ENCODE measurements at regions not wholly inside any gene's neighbourhood (a gene's known extent, or its start where the extent isn't known, plus 50 kb on each side); places are given as distances from the start of the nearest gene placed in this dataset.

DNA sequence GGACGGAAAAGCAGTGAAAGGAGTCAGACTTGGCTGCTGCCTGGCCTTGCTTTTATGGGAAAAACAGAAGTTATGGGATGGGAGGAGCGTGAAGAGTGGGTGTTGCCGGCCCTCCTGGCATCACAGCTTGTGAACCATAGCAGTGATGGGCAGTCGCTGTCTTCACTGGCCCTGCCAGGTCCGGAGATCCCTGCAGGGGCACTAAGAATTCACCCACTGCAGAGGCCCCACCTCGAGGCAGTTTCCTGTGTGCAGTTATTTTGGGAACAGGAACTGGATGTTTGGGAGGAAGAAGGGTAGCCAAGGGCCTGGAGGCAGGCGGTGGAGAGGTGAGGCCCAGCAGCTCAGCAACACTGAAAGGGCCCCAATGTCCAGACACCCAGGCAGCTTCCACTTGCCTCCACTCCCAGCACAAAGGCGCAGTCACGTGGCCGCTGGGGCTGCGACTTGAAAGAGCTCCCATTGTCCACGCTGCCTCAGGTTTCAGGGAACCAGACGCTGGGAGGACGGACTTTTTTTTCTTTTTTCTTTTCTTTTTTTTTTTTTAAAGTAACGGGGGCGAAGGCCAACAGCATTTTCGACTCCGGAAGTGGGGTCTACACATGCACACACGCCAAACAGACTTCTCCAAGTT, 255.6 kb downstream of the ZNF621 start:
- Histone ChIP-seq H3K4me1 (ENCODE audit: control insufficient read depth, extremely low read depth, insufficient read depth, low read length) (peaks cover 11% of the 10 kb centered on the region), H3K79me2 (ENCODE audit: control insufficient read depth, insufficient read depth, low read length) (no peaks in the 10 kb centered on the region), H3K36me3 (ENCODE audit: control insufficient read depth in 2 of 2, extremely low read depth in 1 of 2, insufficient read depth in 2 of 2, low read length in 2 of 2) (no peaks in the 10 kb centered on the region), H3K4me3 (ENCODE audit: control insufficient read depth in 2 of 3, extremely low read depth in 1 of 3, insufficient read depth in 2 of 3, low read depth in 1 of 3, low read length in 3 of 3) (no peak overlapping the region), H3K4me2 (ENCODE audit: control insufficient read depth, extremely low read depth, insufficient read depth, low read depth, low read length) (peak overlapping the region; percentile 67), H3K27ac (ENCODE audit: control insufficient read depth, insufficient read depth, low read length) (peak overlapping the region; percentile 4), H3K9me1 (ENCODE audit: control insufficient read depth, extremely low read depth, insufficient read depth, low read length) (no peaks in the 10 kb centered on the region), H4K20me1 (ENCODE audit: control insufficient read depth, extremely low read depth, insufficient read depth, low read length) (no peaks in the 10 kb centered on the region), H3K27me3 (ENCODE audit: control insufficient read depth, extremely low read depth, insufficient read depth, low read length) (peaks cover 2% of the 10 kb centered on the region), H3K9me3 (ENCODE audit: control insufficient read depth, low read depth, low read length) (no peaks in the 10 kb centered on the region), H2AFZ (ENCODE audit: control insufficient read depth, low read length) (peak overlapping the region; percentile 65), H3K9ac (ENCODE audit: control insufficient read depth, extremely low read depth, insufficient read depth, low read length) (no peak overlapping the region)
- dilution Hi-C loops (cut with MboI; ENCODE audit: extremely low pct_ligation_motif_present, low sequenced_read_pairs): no loop called here
- TF ChIP-seq, protein P1, sequence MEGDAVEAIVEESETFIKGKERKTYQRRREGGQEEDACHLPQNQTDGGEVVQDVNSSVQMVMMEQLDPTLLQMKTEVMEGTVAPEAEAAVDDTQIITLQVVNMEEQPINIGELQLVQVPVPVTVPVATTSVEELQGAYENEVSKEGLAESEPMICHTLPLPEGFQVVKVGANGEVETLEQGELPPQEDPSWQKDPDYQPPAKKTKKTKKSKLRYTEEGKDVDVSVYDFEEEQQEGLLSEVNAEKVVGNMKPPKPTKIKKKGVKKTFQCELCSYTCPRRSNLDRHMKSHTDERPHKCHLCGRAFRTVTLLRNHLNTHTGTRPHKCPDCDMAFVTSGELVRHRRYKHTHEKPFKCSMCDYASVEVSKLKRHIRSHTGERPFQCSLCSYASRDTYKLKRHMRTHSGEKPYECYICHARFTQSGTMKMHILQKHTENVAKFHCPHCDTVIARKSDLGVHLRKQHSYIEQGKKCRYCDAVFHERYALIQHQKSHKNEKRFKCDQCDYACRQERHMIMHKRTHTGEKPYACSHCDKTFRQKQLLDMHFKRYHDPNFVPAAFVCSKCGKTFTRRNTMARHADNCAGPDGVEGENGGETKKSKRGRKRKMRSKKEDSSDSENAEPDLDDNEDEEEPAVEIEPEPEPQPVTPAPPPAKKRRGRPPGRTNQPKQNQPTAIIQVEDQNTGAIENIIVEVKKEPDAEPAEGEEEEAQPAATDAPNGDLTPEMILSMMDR (optimal IDR thresholded peaks at IDR 0.05 in 1 of 3, IDR thresholded peaks at IDR 0.05 in 1 of 3, conservative IDR thresholded peaks at IDR 0.05 in 1 of 3; ENCODE audit: extremely low read depth in 1 of 3, insufficient read depth in 2 of 3, low read length in 3 of 3): no peak
- no peak for TF ChIP-seq EZH2 (IDR thresholded peaks at IDR 0.05; ENCODE audit: low read length)
- FAIRE-seq (no peak), DNase-seq (ENCODE audit: low read depth, low spot score) (no peak)

DNA sequence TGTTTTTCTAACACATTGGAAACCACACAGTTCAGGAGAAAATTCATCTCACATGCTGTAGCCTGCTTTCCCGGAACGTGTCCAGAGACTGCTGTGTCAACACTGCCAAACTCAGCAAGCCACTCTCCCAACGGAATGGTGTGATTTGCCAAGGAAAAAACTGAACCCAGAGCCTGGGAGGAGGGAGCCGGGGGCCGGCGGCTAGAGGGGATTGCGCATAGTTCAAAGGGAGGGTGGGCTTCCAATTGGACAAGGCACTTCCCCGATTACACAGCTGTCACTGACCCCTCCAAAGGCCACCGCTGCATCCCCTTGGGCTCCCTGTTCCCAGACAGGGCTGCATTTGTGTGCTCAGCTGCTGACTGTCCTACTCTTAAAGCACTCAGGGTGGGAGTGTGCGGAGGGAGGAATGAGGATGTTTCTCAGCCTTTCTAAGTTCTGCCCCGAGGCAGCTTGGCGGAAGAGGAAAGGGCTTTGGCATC, 256.2 kb downstream of the ZNF621 start:
- no peaks in the 10 kb centered on the region for H3K79me2 ChIP-seq (ENCODE audit: control insufficient read depth, insufficient read depth, low read length)
- H3K9me1 ChIP-seq (ENCODE audit: control insufficient read depth, extremely low read depth, insufficient read depth, low read length): no peaks in the 10 kb centered on the region
- peak overlapping the region in 2 of 3 experiments; percentile 18 to 24 for H3K4me3 ChIP-seq (ENCODE audit: control insufficient read depth in 2 of 3, extremely low read depth in 1 of 3, insufficient read depth in 2 of 3, low read depth in 1 of 3, low read length in 3 of 3)
- FAIRE-seq: peak; percentile 23
- H3K9ac ChIP-seq (ENCODE audit: control insufficient read depth, extremely low read depth, insufficient read depth, low read length): no peak overlapping the region
- H3K27ac ChIP-seq (ENCODE audit: control insufficient read depth, insufficient read depth, low read length): peak overlapping the region; percentile 4
- H3K4me1 ChIP-seq (ENCODE audit: control insufficient read depth, extremely low read depth, insufficient read depth, low read length): peaks cover 11% of the 10 kb centered on the region
- DNase-seq (ENCODE audit: low read depth, low spot score): no peak
- peak overlapping the region; percentile 65 for H2AFZ ChIP-seq (ENCODE audit: control insufficient read depth, low read length)
- peak overlapping the region; percentile 67 for H3K4me2 ChIP-seq (ENCODE audit: control insufficient read depth, extremely low read depth, insufficient read depth, low read depth, low read length)
- no peaks in the 10 kb centered on the region for H4K20me1 ChIP-seq (ENCODE audit: control insufficient read depth, extremely low read depth, insufficient read depth, low read length)
- no peaks in the 10 kb centered on the region for H3K36me3 ChIP-seq (ENCODE audit: control insufficient read depth in 2 of 2, extremely low read depth in 1 of 2, insufficient read depth in 2 of 2, low read length in 2 of 2)
- no peak for TF ChIP-seq EZH2 (IDR thresholded peaks at IDR 0.05; ENCODE audit: low read length)
- TF ChIP-seq, protein P1 (optimal IDR thresholded peaks at IDR 0.05 in 1 of 3, IDR thresholded peaks at IDR 0.05 in 1 of 3, conservative IDR thresholded peaks at IDR 0.05 in 1 of 3; ENCODE audit: extremely low read depth in 1 of 3, insufficient read depth in 2 of 3, low read length in 3 of 3): no peak
- H3K27me3 ChIP-seq (ENCODE audit: control insufficient read depth, extremely low read depth, insufficient read depth, low read length): peaks cover 2% of the 10 kb centered on the region
- H3K9me3 ChIP-seq (ENCODE audit: control insufficient read depth, low read depth, low read length): no peaks in the 10 kb centered on the region
- dilution Hi-C loops (cut with MboI; ENCODE audit: extremely low pct_ligation_motif_present, low sequenced_read_pairs): no loop called here

Measured in keratinocyte (primary cell).